NOMO-1 treated with DMSO at 0.1 percent for 48 hours (cell line): ENCODE measurements at regions not wholly inside any gene's neighbourhood (a gene's known extent, or its start where the extent isn't known, plus 50 kb on each side); places are given as distances from the start of the nearest gene placed in this dataset.
"Not testable (repeated sequence)": the region's sequence is repeated elsewhere in the genome, so short reads cannot be mapped to it uniquely, and the experiment has no call there.

Experiments
- DNase-seq: peaks from one replicate; lab custom pipeline; 2025; ENCODE audit not compliant: unreplicated experiment; lab: John Stamatoyannopoulos, UW

DNA sequence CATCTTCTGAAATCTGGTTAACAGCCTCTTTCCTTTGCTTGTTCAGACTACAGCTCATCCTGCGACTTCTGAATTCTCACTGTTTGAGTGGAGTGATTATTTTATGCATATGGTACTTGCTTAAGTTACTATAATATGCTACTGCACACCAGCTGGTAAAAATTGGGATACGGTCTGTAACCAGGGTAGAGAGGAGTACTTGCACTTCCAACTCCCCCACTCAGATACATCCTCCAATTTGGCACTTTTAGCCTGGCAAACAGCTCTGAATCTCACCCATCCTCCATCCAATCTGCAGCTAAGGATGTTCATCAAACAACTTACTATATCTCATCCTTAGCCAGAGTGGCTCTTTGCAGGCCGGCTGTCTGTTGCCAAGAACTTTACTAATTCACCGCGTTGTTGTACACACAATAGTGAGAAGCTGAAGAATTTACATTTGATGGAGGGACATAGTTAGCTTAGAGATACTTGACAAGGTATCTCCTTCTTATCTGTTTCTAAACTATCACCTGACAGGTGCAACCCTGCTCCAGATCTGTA, 1323.6 kb upstream of the ALCAM start:
- not testable (repeated sequence) for DNase-seq

GRCh38 chr3:104044002-104044401, 1322.7 kb upstream of the ALCAM start:
- no peak for DNase-seq

DNA sequence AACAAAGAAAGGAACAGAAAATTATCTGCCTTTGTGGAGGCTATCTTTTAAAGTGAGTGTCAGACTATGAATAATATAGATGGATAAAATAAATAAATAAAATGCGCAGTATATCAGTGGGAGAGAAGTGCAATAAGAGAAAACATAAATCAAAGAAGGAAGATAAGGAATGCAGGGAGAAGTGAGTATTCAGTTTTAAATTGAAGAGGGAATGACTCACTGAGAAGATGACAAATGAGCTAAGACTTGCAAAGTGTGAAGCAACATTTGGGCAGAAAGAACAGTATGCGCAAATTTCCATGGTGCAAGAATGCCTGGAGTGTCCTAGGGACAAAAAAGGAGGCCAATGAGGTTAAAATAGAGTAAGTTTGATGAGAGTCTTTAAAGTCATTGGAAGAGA, 1300.1 kb upstream of the ALCAM start:
- DNase-seq = peak; percentile 62

DNA sequence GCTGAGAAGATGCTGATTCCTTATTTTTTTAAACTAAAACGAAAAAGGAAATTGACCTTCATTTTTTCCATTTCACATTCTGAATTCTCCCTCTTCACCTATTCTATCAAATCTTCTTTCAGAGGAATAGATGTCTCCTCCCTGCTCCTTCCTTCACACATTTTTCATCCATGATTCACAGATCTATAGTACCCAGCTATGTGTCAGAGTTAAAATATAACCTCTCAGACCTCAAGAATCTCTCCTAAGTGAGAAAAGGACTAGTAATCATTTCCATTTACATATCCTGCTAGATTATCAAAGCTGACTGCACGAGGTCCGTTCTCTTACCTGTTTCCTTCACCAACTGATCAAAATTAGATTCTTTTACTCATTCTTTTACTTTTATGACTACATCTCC, 1297.6 kb upstream of the ALCAM start:
- no peak for DNase-seq

DNA sequence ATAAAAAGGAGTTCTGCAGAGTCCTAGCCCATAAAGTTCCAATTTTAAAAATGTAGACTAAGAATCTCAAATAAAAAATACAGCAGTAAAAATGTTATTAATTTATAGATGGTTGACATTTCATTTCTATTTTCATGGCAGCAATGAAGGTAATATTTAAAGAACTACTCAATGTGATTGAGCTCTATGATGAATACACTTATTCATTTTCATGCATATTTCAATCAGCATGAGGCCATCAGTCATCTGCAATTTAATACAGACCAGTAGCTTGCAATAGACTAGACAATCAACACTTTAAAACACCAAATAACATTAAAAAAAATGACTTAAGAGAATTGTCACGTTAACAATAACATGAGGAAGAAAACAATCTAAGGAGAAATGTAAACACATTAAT, 1295.8 kb upstream of the ALCAM start:
- DNase-seq = no peak

GRCh38 chr3:104080088-104080626, 1286.6 kb upstream of the ALCAM start:
- no peak for DNase-seq

DNA sequence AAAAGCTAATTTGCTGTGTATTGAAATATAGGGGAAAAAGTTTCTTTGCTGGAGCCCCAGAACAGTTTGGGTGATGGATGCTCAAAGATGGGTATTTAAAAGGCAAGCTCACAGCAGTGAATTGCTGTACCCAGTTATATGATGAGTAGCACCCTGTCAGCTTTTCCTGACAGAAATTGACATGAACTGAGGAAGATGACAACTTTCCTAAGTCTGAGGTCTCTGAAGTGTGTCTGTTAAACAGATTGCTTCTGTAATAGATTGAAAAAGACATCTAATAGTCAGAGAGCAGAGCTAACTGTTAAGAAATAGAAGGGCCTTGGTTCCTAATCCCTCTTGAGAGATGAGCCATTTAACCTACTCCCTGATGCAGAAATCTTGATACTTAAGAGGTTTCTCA, 1278.0 kb upstream of the ALCAM start:
- DNase-seq = no peak

- not testable (repeated sequence) for DNase-seq
Observed at GRCh38 chr3:104089987-104090386, 1276.7 kb upstream of the ALCAM start.

DNA sequence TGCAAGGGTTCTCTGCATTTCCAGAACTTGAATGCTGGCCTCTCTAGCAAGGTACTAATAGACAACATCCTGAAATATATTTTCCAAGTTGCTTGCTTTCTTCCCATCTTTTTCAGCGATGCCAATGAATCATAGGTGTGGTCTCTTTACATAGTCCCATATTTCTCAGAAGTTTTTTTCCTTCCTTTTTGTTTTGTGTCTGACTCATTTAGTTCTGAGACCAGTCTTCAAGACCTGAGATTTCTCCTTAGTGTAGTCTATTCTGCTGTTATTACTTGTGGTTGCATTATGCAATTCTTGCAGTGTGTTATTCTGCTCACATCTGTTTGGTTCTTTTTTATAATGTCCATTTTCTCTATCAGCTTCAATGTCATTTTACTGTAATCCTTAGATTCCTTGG, 1265.0 kb upstream of the ALCAM start:
- DNase-seq = no peak

DNA sequence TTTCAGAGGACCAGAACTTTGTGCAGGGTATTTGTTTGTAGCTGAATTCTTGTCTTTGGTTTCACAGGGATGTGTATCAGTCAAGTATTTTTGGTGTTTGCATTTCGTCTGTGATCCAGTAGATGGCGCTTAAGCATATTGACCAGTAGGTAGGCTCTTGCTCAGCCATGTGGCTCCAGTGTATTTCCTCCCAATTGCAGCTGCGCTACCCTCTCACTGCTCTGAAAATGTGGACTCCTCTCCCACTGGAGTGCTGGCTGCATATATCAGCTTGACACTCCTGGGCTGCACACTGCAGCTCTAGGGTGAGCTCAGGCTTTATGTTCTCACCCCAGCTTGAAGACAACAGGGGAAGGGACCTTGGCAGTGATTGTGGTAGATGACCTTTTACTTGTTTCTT, 1264.3 kb upstream of the ALCAM start:
- DNase-seq = peak; percentile 55

- DNase-seq = no peak
Observed at GRCh38 chr3:104106276-104106675, 1260.4 kb upstream of the ALCAM start.

DNA sequence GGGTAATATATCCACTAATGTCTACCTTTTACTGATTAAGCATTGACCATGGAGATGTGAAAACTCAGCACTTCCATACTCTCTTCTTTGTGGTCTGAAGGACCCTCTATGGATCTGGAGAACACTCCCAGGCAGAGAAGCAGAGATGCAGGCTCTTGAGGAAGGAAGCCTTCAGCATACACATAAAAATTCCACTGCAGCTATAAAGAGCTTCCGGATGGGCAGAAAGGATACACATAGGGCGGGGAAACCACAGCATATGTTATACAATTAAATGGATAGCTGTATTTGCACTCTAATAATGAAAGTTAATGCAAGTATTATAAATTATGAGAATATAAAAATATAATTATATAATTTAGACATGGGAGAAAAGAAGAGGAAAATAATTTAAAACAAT, 1258.2 kb upstream of the ALCAM start:
- DNase-seq = no peak

DNA sequence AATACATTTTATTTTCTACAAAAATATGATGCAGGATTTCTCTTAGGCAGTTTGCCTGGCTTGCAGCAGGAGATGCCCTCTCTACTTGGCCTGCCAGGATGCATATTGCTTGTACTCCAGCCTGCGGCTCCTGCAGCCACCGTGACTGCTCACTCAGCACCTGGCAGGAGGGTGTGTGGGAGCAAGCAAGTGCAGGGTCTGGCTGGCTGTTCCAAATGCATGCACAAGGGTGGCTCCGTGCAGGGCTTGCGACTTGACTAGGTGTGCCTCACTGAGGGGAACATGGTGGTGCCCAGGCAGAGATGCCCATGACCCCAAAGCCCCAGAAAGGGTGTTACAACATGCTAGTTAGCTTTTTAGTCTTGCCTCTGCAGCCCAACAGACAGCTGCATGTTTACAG, 1240.2 kb upstream of the ALCAM start:
- DNase-seq = no peak

GRCh38 chr3:104126864-104127553, 1239.7 kb upstream of the ALCAM start:
- DNase-seq = no peak

DNA sequence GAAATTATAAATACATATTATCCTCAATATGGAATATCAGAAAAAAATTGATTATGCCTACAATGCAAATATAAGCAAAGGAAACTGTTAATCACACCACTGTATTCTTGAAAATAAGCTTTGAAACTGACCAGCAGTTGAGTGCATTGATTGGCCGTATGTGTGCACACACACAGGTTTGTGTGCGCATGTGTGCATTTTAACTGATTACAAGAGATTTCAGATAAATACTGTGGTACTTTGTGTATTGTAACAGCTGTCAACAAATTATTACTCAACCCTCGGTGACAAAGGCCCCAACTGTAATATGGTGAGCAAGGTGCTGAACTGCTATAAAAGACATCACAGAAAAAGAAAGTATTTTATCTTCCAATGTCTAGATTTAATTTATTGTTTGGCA, 1238.9 kb upstream of the ALCAM start:
- no peak for DNase-seq

DNA sequence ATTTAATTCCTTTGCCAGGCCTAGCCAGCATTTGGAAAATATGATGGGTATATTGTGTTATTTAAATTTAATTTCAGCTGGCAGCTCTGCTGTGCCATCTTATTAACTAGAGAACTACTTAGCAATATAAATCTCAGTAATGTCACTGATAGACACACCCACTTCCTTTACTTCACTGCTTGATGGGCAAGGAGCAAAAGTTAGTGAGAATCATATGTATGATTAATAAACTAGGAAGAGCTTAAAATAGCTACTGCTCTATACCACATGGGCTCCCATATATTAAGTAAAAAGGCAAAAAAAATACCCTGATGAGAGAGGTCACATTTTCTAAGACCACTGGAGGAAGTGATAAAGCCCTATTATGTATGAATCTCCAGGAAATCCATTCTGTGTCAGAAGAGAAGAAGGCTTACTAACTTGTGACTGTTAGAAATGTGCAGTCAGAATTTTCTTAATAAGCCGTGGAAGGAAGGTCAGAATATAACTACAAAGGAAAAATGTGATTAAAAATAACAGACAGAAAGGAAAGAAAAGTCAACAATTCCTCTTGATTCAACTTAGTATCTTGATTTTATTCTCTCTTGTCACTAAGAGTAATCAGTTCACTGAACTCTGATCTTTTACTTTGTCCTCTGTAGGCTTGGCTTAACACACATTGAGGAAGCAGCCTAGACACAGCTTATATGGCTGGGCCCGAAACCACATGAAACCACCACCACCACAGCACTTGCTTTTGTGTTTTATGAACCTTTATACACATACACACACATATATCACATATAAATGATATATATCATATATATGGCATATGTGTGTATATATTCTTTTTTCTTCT, 1233.9 kb upstream of the ALCAM start:
- no peak for DNase-seq

DNA sequence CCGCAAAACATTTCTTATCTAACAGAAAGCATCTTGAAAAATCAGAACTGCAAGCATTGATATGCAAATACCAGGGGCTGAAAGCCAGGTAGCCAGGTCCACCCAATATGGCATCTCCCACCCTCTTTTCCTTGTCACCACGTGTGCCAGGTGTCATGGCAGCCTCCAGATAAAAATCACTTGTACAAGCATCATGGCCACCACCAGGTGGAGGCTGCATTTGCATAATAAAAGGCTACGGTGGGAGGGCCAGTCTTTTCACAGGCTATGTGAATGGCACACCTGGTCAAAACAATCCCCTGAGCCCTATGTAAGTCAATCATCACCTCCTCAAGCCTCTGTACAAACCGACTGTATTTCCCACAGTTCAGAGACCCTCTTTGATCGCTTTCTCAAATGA, 1233.1 kb upstream of the ALCAM start:
- no peak for DNase-seq

GRCh38 chr3:104137116-104137515, 1229.6 kb upstream of the ALCAM start:
- peak; percentile 89 for DNase-seq

- peak; percentile 79 for DNase-seq
Observed at GRCh38 chr3:104145164-104145563, 1221.5 kb upstream of the ALCAM start.

DNA sequence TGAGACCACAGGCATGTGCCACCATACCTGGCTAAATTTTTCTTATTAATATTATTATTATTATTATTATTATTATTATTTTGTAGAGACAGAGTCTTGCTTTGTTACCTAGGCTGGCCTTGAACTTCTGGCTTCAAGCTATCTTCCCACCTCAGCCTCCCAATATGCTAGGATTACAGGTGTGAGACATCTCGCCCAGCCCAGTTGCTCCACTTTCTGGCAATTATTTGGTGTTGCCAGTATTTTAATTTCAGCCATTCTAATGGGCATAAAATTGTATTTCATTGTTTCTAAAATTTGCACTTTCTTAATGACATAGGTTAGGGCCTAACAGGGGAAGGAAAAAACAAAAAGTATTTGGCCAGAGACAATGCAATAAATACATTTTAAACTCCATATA, 1217.6 kb upstream of the ALCAM start:
- no peak for DNase-seq

GRCh38 chr3:104150724-104151123, 1216.0 kb upstream of the ALCAM start:
- no peak for DNase-seq

GRCh38 chr3:104154896-104155295, 1211.8 kb upstream of the ALCAM start:
- no peak for DNase-seq
